SU-DHL-6 (cell line): ENCODE measurements at regions not wholly inside any gene's neighbourhood (a gene's known extent, or its start where the extent isn't known, plus 50 kb on each side); places are given as distances from the start of the nearest gene placed in this dataset.

Experiments used
- H2AFZ ChIP-seq: fragments of 200-600 bp; sonication (generic); 2 replicates; pipeline ENCODE4 v1.6.1; 2014; ENCODE audit warnings: low read depth, mild to moderate bottlenecking, moderate library complexity, mixed read lengths, antibody characterized with exemption, low read length; ENCODE audit not compliant: severe bottlenecking
- H3F3A ChIP-seq: fragments of 200-600 bp; shearing (Covaris generic); 2 replicates; pipeline ENCODE4 v1.6.0; 2016; ENCODE audit warnings: antibody characterized with exemption, mild to moderate bottlenecking; ENCODE audit not compliant: insufficient read depth
- H3K27ac ChIP-seq: fragments of 200-600 bp; sonication (generic); 2 replicates; pipeline ENCODE4 v1.5.1; 2016; ENCODE audit warnings: low read depth, mild to moderate bottlenecking, low read length, moderate library complexity, mixed read lengths
- H3K27me3 ChIP-seq: fragments of 200-600 bp; sonication (generic), shearing (Covaris generic); 2 replicates; pipeline ENCODE4 v1.6.0; 2014; ENCODE audit warnings: mild to moderate bottlenecking, low read length
- H3K36me3 ChIP-seq: fragments of 200-600 bp; sonication (generic); 2 replicates; pipeline ENCODE4 v1.6.1; 2014; ENCODE audit warnings: mild to moderate bottlenecking, low read length, mixed read lengths
- H3K4me2 ChIP-seq: fragments of 300-600, 200-600 bp; shearing (Covaris generic), sonication (generic); 2 replicates; pipeline ENCODE4 v1.6.0; 2014; ENCODE audit warnings: low read length, low read depth, mild to moderate bottlenecking; ENCODE audit not compliant: poor library complexity, severe bottlenecking
- H3K4me3 ChIP-seq: fragments of 200-600 bp; sonication (generic); 2 replicates; pipeline ENCODE4 v1.5.1; 2014; ENCODE audit warnings: antibody characterized with exemption, low read length, mild to moderate bottlenecking, mixed read lengths; ENCODE audit not compliant: insufficient read depth, poor library complexity, severe bottlenecking
- H3K79me2 ChIP-seq: fragments of 200-600 bp; sonication (generic); 2 replicates; pipeline ENCODE4 v1.6.1; 2014; ENCODE audit warnings: mild to moderate bottlenecking, low read length, moderate library complexity; ENCODE audit not compliant: insufficient read depth
- H3K9ac ChIP-seq: fragments of 200-600 bp; sonication (generic); 2 replicates; pipeline ENCODE4 v1.7.0; 2014; ENCODE audit warnings: mild to moderate bottlenecking, low read length
- H3K9me2 ChIP-seq: fragments of 200-600 bp; sonication (generic); replicated peaks from 2 replicates; pipeline ENCODE4 v1.6.1; 2014; ENCODE audit warnings: low read length; ENCODE audit not compliant: insufficient read depth
- H3K9me3 ChIP-seq: fragments of 200-600 bp; sonication (generic); 2 replicates; pipeline ENCODE4 v1.6.1; 2014; ENCODE audit warnings: low read length, mixed read lengths; ENCODE audit not compliant: insufficient read depth
- H4K20me1 ChIP-seq: fragments of 200-600 bp; sonication (generic); 2 replicates; pipeline ENCODE4 v1.6.1; 2014; ENCODE audit warnings: low read depth, mild to moderate bottlenecking, antibody characterized with exemption, low read length, moderate library complexity, mixed read lengths
- EZH2phosphoT487 ChIP-seq: fragments of 200-600 bp; sonication (generic), shearing (Covaris generic); conservative IDR thresholded peaks from 2 replicates; pipeline ENCODE4 v1.6.1; 2018; ENCODE audit warnings: mild to moderate bottlenecking, antibody characterized with exemption, low read length, moderate library complexity, mixed read lengths
- TF ChIP-seq, protein P1 (sequence below): fragments of 200-600 bp; sonication (generic); IDR thresholded peaks from one replicate; pipeline ENCODE4 v1.5.1; 2017; ENCODE audit warnings: antibody characterized with exemption, mild to moderate bottlenecking, low read length, moderate library complexity; ENCODE audit not compliant: insufficient read depth, poor library complexity, severe bottlenecking

DNA sequence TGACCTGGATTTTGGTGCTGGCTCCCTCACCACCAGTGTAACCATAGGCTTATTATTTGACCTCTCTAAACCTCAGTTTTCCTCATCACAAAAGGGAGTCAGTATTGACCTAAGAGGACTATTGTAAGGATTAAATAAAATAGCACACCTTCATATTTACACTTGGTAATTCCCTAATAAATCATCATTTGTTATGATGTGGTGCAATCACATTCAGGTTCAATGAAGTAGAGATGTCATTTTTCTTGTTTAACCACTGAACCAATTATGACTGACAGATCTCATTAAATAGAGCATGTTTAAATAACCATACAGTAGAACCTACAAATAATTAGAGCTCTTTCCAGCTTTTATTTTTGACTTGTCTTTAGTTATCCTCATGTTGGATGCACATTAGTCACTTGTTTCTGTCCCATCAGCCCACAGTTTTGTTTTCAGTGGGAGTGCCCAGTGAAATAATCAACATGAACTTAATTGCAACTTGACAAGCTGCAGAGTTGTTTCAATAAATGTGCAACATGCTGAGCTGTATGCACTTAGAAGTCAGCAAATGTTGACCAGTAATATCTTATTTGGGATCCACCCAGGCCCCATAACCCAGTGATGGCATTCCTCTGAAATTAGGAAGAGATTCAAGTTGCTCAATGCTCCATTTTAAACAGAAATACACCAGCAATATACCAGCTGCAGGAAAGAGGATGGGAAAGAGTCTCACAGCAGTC is 451.7 kb upstream of the MARCKS start:
- no peak overlapping the region for H2AFZ ChIP-seq
- no peaks in the 10 kb centered on the region for H3K27me3 ChIP-seq
- no peaks in the 10 kb centered on the region for H4K20me1 ChIP-seq
- no peak overlapping the region for H3K27ac ChIP-seq
- no peak for TF ChIP-seq EZH2phosphoT487
- TF ChIP-seq, protein P1, sequence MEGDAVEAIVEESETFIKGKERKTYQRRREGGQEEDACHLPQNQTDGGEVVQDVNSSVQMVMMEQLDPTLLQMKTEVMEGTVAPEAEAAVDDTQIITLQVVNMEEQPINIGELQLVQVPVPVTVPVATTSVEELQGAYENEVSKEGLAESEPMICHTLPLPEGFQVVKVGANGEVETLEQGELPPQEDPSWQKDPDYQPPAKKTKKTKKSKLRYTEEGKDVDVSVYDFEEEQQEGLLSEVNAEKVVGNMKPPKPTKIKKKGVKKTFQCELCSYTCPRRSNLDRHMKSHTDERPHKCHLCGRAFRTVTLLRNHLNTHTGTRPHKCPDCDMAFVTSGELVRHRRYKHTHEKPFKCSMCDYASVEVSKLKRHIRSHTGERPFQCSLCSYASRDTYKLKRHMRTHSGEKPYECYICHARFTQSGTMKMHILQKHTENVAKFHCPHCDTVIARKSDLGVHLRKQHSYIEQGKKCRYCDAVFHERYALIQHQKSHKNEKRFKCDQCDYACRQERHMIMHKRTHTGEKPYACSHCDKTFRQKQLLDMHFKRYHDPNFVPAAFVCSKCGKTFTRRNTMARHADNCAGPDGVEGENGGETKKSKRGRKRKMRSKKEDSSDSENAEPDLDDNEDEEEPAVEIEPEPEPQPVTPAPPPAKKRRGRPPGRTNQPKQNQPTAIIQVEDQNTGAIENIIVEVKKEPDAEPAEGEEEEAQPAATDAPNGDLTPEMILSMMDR = no peak
- H3K79me2 ChIP-seq = no peaks in the 10 kb centered on the region
- no peaks in the 10 kb centered on the region for H3F3A ChIP-seq
- H3K36me3 ChIP-seq = no peaks in the 10 kb centered on the region
- no peak overlapping the region for H3K4me2 ChIP-seq
- no peak overlapping the region for H3K4me3 ChIP-seq
- no peaks in the 10 kb centered on the region; the same call in 1 of the 2 replicates for H3K9me2 ChIP-seq
- no peaks in the 10 kb centered on the region for H3K9me3 ChIP-seq
- H3K9ac ChIP-seq = no peak overlapping the region

DNA sequence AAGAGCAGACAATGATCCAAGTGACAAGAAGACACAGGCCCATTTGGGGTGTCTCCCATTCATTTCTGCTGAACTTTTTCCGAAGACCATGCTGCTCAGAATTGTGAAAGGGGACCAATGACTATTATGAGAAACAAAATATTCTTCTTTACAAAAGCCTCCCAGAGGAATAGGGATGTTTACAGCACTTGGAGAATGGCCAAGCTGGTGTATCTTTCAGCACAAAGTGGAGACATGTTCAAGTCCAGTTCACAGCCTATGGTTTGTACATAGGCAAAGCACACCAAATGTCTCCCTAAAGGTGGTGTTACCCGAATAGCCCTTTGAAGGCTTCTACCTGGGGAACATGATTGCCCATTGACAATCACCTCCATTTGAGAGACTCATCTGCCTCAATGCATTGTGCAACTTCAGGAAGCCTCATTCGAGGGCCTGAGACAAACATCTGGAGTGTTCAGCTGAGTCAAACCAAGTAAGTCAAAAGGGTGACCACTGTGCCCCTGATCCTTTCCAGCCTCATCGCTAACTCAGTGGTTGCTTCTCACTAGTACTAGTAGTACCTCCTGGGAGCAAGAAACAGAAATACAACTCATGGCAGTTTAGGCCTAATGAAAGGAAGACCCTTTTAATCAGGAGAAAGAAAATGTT is 451.0 kb upstream of the MARCKS start:
- TF ChIP-seq, protein P1 = no peak
- no peak for TF ChIP-seq EZH2phosphoT487
- H3K4me3 ChIP-seq = no peak overlapping the region
- H3K9ac ChIP-seq = no peak overlapping the region
- H3F3A ChIP-seq = no peaks in the 10 kb centered on the region
- H3K4me2 ChIP-seq = no peak overlapping the region
- H3K36me3 ChIP-seq = no peaks in the 10 kb centered on the region
- no peaks in the 10 kb centered on the region for H3K79me2 ChIP-seq
- no peaks in the 10 kb centered on the region for H3K9me3 ChIP-seq
- H2AFZ ChIP-seq = no peak overlapping the region
- H3K9me2 ChIP-seq = no peaks in the 10 kb centered on the region; the same call in 1 of the 2 replicates
- no peaks in the 10 kb centered on the region for H4K20me1 ChIP-seq
- no peak overlapping the region for H3K27ac ChIP-seq
- no peaks in the 10 kb centered on the region for H3K27me3 ChIP-seq

DNA sequence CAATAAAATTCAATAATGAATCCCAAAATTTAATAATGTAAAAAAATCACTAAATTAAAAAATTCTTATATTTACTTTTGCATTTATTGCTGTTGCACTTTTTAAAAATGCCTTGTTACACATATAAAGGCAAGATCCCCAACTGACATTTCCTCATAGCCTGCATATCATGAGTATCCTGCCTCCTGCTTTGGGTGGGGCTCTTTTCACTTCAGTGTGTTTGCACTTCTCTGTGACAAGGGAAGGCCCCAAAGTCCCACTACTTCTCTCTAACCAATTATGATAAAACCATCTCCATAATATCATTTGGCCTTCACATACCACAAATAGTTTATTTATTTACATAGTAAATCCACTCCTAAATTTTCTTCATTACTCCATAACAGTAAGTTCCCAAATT is 446.1 kb upstream of the MARCKS start:
- no peaks in the 10 kb centered on the region for H3K36me3 ChIP-seq
- H3K27me3 ChIP-seq = no peaks in the 10 kb centered on the region
- H3F3A ChIP-seq = no peaks in the 10 kb centered on the region
- no peak for TF ChIP-seq EZH2phosphoT487
- TF ChIP-seq, protein P1 = no peak
- no peak overlapping the region for H3K27ac ChIP-seq
- no peaks in the 10 kb centered on the region for H3K9me3 ChIP-seq
- H2AFZ ChIP-seq = no peak overlapping the region
- H4K20me1 ChIP-seq = no peaks in the 10 kb centered on the region
- H3K9me2 ChIP-seq = no peaks in the 10 kb centered on the region; the same call in 1 of the 2 replicates
- no peak overlapping the region for H3K4me3 ChIP-seq
- H3K9ac ChIP-seq = no peak overlapping the region
- H3K4me2 ChIP-seq = no peak overlapping the region
- no peaks in the 10 kb centered on the region for H3K79me2 ChIP-seq
